ENCODE measurements at regions not wholly inside any gene's neighbourhood (a gene's known extent, or its start where the extent isn't known, plus 50 kb on each side); places are given as distances from the start of the nearest gene placed in this dataset.

DNA sequence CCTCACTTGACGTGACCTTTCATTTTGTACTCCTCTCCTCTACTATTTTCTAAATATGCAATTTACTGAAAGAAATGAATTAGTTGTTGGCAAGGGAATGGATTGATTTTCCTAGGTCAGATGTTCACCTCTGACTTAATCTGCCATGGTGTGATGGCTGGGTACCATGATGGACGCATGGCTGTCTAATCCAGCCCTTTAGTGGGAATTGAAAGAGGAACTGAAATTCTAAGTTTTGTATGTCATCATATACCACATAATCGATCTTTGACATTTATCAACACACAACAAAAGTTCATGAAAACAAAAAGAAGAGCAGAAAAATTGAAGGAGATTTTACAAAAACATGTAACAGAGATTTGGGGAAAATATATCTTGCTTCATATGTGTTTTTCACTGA is 331.3 kb upstream of the SNX7 start:
- DNase-seq (ENCODE audit: low read depth), result no peak

GRCh38 chr1:98328855-98329254 is 332.7 kb upstream of the SNX7 start:
- DNase-seq (ENCODE audit: low read depth), result no peak

DNA sequence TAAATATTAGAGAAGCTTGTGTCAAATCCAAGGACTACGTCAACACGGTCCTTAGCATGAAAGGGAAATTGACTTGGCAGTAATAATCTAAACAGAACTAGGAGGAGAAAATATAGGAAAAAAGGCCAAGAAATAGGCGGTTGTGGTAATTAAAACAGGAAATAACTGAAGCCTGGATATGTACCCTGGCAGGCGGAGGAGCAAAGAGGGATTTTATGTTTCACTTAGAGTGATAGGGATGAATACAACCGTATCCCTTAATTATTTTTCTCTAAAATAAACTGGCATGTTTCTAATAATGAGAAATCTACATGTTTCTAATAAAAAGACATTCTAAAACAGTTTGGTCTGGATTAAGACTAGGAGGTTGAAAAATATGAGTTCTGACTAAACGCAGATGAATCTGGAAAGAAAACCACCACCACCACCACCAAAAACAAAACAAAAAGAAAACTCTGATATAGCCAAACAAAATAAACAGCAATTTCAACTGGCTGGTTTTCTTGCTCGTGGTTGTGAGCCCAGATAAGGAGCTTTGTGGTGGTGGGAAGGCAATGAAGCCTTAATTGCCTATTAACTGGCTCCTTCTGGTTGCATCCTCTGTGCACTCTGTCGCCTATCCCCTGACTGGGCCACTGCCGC is 334.2 kb upstream of the SNX7 start:
- no peak for DNase-seq (ENCODE audit: low read depth)

DNA sequence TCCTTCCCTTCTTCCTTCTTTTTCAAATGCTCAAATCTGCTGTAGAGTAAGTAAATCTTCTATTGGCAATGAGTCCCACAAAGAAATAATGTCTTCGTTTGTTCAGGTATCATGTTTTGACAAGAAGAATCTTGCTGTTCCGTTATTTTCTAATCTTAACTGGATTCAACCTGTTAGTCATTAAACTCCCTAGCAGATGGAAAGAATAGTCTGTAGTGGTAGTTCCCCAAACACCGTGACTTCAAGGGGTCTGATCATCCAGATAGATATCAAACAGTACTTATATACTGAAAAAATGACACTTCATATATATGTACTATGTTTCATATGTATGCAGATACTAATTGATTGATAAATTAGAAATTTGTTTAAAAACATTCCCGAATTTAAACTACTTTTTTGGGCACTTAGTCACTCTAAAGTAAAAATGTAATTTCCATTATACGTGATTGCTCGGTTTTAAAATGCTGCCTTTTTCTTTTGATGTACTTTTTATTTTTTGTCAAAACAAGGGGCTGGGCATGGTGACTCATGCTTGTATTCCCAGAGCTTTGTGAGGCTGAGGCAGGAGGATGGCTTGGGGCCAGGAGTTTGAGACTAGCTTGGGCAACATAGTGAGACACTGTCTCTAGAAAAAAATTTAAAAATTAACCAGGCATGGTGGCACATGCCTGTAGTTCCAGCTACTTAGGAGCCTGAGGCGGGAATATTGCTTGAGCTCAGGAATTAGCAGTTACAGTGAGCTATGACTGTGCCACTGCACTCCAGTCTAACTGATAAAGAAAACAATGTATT is 335.7 kb upstream of the SNX7 start:
- no peak for DNase-seq (ENCODE audit: low read depth)

DNA sequence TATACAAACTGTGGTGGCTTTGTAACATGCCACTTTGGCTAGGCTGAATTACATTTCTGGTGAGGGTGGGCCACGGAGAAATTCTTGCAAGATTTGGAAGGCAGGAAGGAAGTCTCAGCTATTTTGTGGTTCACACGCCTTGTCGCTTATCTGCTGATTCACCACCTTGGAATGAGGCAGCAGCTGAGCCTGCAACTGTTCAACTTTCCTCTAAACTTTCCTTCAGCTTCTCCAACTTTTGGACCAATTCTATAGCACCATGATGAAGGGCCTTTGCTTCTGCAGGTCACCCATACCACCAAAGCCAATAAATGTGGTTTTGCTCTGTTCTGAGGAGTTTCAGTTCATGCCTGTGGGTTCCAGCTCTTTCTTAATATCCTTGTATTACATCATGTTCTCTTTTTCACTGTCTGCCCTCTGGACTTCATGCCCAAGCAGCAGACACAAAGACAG is 337.6 kb upstream of the SNX7 start:
- no peak for DNase-seq (ENCODE audit: low read depth)

GRCh38 chr1:98323388-98323787 is 338.1 kb upstream of the SNX7 start:
- no peak for DNase-seq (ENCODE audit: low read depth)

DNA sequence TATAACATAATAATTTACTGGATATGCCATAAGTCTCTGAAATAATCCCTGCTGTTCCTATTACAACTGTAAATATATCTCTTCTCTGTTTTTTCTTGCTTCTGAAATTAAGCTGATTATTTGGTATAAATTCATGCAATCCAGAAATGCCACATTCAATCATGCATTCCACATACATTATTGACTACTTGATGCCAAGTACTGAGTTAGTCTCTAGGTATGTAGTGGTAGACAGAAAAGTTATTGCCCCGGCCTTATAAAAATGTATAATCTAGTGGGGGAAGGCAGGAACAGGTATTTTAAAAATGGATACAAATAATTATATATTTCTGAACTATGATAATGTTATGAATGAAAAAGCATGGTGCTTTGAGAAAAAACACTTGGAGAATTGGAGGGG is 338.6 kb upstream of the SNX7 start:
- no peak for DNase-seq (ENCODE audit: low read depth)

DNA sequence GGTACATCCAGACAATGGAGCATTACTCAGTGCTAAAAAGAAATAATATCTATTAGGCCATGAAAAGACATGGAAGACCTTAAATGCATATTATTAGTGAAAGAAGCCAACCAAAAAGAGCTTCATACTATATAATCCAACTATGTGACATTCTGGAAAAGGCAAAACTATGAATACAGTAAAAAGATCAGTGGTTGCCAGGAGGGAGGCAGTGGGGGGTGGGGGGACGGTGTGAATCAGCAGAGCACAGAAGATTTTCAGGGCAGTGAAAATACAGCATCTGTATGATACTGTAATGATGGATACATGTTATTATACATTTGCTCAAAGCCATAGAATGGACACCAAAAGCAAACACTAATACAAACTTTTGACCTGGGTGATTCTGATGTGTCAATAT is 339.4 kb upstream of the SNX7 start:
- DNase-seq (ENCODE audit: low read depth), result no peak

GRCh38 chr1:98321191-98321590 is 340.3 kb upstream of the SNX7 start:
- DNase-seq (ENCODE audit: low read depth), result no peak

- no peak for DNase-seq (ENCODE audit: low read depth)
Observed at GRCh38 chr1:98316286-98316905, 345.1 kb upstream of the SNX7 start.

- DNase-seq (ENCODE audit: low read depth), result no peak
Observed at GRCh38 chr1:98315309-98315708, 346.2 kb upstream of the SNX7 start.

DNA sequence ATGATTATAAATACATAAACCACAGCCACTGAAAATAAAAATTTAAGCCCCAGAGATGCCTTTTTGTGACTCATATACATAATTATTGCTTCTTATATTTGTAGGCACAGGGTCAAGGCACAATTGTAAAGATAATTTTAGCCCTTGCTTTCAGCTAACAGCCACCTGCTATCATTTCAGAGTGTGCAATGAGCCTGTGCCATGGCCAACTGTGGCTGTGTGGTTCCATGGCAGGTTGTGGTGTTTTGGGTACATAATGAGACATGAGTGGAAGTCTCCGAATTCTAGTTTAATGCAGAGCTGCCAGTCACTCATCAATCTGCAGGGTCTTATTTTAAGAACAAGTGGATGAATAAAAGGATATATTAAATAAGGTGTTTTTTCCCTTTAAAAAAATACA is 346.9 kb upstream of the SNX7 start:
- DNase-seq (ENCODE audit: low read depth), result no peak

- DNase-seq (ENCODE audit: low read depth), result no peak
Observed at GRCh38 chr1:98306517-98307089, 354.9 kb upstream of the SNX7 start.

- no peak for DNase-seq (ENCODE audit: low read depth)
Observed at GRCh38 chr1:98305362-98305761, 356.2 kb upstream of the SNX7 start.

DNA sequence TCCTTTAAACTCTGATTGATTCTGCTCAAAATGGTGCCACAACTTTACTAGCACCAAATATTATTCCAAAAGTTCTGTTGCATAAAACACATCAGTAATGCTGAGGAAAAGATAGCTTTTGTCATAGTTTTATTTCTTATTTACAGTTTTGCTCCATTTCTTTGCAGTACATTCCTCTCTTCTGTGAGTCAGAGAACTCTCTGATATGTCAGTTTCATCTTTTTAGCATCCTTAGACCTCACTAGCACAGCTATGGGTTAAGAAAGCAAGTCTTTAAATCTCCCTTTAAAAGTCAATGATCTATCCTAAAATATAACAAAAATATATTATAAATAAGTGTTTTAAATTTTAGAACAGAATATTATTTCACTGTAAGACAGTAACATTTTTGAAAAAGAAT is 356.6 kb upstream of the SNX7 start:
- DNase-seq (ENCODE audit: low read depth), result no peak

DNA sequence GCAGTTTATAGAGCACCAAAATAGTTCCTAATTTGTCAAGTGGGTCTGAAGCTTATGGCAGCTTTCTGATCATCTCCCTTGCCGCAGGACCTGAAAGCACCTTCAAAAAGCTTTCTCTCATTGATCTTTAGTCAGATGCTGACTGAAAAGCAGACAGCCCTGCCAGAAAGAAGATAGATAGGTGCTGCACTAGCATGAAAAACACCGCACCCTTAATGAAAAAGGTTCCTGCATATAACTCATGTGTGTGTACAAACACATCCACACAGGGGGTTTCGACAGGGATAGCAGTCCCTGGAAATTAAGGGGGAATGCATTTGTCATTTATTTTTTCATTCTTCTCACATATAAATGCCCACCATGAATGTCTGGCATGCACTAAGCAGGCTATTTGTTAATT is 361.7 kb upstream of the SNX7 start:
- no peak for DNase-seq (ENCODE audit: low read depth)

- no peak for DNase-seq (ENCODE audit: low read depth)
Observed at GRCh38 chr1:98299313-98299712, 362.2 kb upstream of the SNX7 start.

GRCh38 chr1:98298319-98298718 is 363.2 kb upstream of the SNX7 start:
- DNase-seq (ENCODE audit: low read depth), result no peak

DNA sequence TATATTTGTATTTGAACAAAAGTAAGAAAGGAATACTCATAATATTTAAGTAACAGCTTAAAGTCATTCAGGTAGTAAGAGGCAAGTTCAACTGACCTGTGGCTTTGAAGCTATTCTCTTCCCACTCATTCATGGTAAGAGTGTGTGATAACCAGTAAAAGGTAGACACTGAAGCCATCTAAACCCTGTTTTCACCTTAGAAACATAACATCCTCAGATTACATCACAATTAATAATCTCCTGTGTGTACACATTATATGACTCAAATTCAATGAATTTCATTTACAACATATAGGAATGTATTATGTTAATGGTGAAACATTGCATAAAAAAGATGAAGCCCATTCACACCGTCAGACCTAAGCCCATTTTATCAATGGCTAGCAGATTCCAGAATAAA is 364.8 kb upstream of the SNX7 start:
- DNase-seq (ENCODE audit: low read depth), result no peak

DNA sequence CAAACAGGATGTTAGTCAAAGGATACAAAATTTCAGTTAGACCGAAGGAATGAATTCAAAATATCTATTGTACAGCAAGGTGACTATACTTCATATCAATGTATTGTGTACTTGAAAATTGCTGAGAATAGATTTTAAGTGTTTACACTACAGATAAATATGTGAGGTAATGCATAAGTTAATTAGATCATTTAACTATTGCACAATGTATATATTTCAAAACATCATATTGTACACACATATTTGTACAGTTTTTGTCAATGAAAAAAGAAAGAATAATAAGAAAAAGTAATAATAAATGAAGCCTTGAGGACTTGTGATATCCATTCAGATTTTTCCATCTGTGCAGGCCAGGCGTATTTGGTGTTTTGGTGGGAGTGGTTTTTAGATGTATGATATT is 367.4 kb upstream of the SNX7 start:
- no peak for DNase-seq (ENCODE audit: low read depth)

DNA sequence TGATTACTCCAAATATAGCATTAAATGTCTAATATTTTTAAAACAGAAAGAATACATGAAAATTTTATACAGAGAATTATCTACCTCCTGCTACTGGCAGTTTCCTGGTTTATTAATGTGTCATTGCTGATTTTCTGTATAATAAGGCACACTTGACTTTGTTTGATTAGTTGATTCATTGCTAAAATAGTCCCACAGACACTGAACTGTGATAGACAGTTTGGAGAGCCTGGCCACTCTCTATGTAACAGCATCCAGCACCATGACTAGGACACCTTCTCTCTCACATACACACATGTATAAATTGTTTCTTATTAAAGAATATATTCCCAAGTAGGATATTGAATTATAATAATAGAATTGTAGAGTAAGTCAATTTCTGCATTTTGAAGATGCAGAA is 368.5 kb upstream of the SNX7 start:
- DNase-seq (ENCODE audit: low read depth), result no peak

DNA sequence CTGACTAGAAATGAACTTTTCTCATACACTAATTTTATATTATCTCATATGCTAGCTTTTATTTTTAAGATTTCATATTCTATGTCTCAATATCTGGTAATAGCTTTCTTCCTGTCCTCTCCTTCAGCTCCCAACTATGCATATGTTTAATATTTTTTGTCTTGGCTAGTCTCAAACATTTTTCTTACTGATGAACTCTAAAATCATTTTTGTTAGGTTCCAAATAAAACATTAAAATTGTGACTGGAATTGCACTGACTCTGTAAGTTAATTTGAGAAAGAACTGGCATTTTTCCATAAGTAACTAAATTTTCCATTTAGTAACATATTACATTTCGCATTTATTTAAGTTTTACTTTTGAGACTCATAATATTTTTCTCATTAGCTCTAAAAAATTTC is 368.5 kb upstream of the DPYD start:
- DNase-seq (ENCODE audit: low read depth), result no peak

DNA sequence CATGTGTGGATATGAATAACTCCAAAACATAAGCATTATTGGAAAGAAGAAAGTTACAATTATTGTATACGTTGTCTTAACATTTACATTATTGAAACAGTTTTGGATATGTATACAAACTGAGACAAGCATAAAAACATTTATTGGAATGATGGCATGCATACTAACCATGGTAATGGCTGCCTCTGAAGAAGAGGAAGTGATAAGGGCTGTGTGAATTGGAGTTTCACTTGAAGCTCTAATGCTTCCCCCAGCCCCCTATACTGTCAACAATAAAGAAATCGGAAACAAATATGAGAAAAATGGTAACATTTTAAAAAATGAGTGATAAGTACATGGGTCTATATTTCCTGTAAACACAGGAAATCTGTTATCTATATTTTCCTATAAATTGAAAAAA is 367.7 kb upstream of the DPYD start:
- no peak for DNase-seq (ENCODE audit: low read depth)
